Spleen (tissue), 11 donors: ENCODE measurements at regions not wholly inside any gene's neighbourhood (a gene's known extent, or its start where the extent isn't known, plus 50 kb on each side); places are given as distances from the start of the nearest gene placed in this dataset.

Source experiments
- DNase-seq: peaks from one replicate; pipeline ENCODE4 v3.0.0-alpha.2; 2020
- H3K27ac ChIP-seq, 8 donors: fragments of 200-600 bp; sonication (generic) in 7 of 8; 1 replicate in 4 of 8; 2 replicates in 4 of 8; pipeline versions ENCODE4 v1.5.0 to v1.8.0; 2016 to 2021; ENCODE audit warnings: inconsistent platforms in 4 of 8, mild to moderate bottlenecking in 4 of 8, moderate library complexity in 1 of 8
- H3K27me3 ChIP-seq, 7 donors: fragments of 200-600 bp; sonication (generic) in 6 of 7; replicated peaks in 1 of 7; 1 replicate in 4 of 7; 2 replicates in 3 of 7; pipeline versions ENCODE4 v1.5.0 to v1.8.0; 2016 to 2021; ENCODE audit warnings: inconsistent platforms in 3 of 7, mild to moderate bottlenecking in 1 of 7
- H3K36me3 ChIP-seq, 6 donors: fragments of 200-600 bp; sonication (generic) in 5 of 6; 1 replicate in 4 of 6; 2 replicates in 2 of 6; pipeline versions ENCODE4 v1.5.0 to v1.8.0; 2016 to 2021; ENCODE audit warnings: inconsistent platforms in 2 of 6
- H3K4me1 ChIP-seq, 6 donors: fragments of 200-600 bp; sonication (generic) in 5 of 6; 1 replicate in 3 of 6; 2 replicates in 3 of 6; pipeline versions ENCODE4 v1.5.0 to v1.8.0; 2016 to 2021; ENCODE audit warnings: inconsistent platforms in 3 of 6
- H3K4me3 ChIP-seq, 8 donors: fragments of 200-600 bp; sonication (generic) in 7 of 8; 1 replicate in 4 of 8; 2 replicates in 4 of 8; pipeline versions ENCODE4 v1.5.0 to v1.8.0; 2016 to 2021; ENCODE audit warnings: inconsistent platforms in 4 of 8, mild to moderate bottlenecking in 4 of 8, moderate library complexity in 2 of 8
- H3K9me3 ChIP-seq, 8 donors: fragments of 200-600 bp; sonication (generic) in 7 of 8; 1 replicate in 4 of 8; 2 replicates in 4 of 8; pipeline versions ENCODE4 v1.5.0 to v1.8.0; 2016 to 2021; ENCODE audit warnings: inconsistent platforms in 4 of 8
- CTCF ChIP-seq, 11 experiments: fragments of 200-600 bp in 7 of 11; fragments of 450-650 bp in 4 of 11; sonication (generic) in 4 of 11; IDR thresholded peaks in 8 of 11; conservative IDR thresholded peaks in 3 of 11; 1 replicate in 7 of 11; 2 replicates in 4 of 11; pipeline versions ENCODE4 v1.4.0 to v1.8.0; 2016 to 2021; ENCODE audit warnings: antibody characterized with exemption in 11 of 11, inconsistent platforms in 4 of 11, mild to moderate bottlenecking in 1 of 11
- POLR2A ChIP-seq, 3 donors: fragments of 450-650 bp; IDR thresholded peaks; one replicate each; pipeline ENCODE4 v1.5.1; 2017; ENCODE audit warnings: antibody characterized with exemption in 3 of 3, mild to moderate bottlenecking in 1 of 3
- POLR2AphosphoS5 ChIP-seq, 3 donors: sonication (generic); formaldehyde crosslinking; IDR thresholded peaks; one replicate each; pipeline ENCODE4 v1.5.1; 2017; ENCODE audit warnings: antibody characterized with exemption in 3 of 3
- WGBS, 5 donors: extraction: QIAGEN DNeasy Blood & Tissue Kit in 3 of 5; methylation state at CpG; one replicate each; pipeline versions ENCODE4 v1.1.5 to v1.1.7; 2013 to 2018; 5-methylcytosine and 5-hydroxymethylcytosine counted together
- intact Hi-C: fragments of 100-400 bp; cut with DNase I; formaldehyde crosslinking; loops from one replicate; pipeline ENCODE4 v1.15.0; 2023; ENCODE audit warnings: low total_unique reads
- donor health status: healthy with polysubstance abuse.
- donor health status: DM: no; HTN: no; CAD: no; lungs with moderate emphysema.
- donor health status: DM: no; HTN: no; CAD: no.
- donor health status: Bipolar disorder and iron deficiency.
- donor health status: healthy.
- donor health status: DM: no; HTN: no; CAD: no.
- donor health status: DM: yes; HTN: yes; CAD: no.

DNA sequence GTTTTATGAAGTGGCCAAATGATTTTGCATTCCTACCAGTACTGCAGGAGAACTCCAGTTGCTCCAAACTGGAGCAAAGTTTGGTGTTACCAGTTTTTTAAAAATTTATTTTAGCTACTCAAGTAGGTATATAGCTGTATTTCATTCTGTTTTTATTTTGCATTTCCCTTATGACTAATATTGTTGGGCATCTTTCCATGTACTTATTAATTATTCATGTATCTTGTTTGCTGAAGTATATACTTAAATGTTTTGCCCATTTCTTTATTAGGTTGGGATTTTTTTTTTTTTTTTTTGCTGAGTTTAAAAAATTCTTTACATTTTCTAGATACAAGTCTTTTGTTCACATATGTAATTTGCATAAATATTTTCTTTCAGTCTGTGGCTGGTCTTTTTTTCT lies 386.6 kb upstream of the DAB2 start:
- intact Hi-C loops: no loop called here
- Histone ChIP-seq H3K27ac (no peak overlapping the region), H3K4me3 (no peak overlapping the region), H3K9me3 (no peaks in the 10 kb centered on the region), H3K36me3 (no peaks in the 10 kb centered on the region), H3K4me1 (no peaks in the 10 kb centered on the region), H3K27me3 (peaks cover 0 to 9% (median 0%) of the 10 kb centered on the region in 7 donors)
- DNase-seq: no peak
- TF ChIP-seq POLR2A (IDR thresholded peaks at IDR 0.05): no peak
- TF ChIP-seq POLR2AphosphoS5 (IDR thresholded peaks at IDR 0.05): no peak
- TF ChIP-seq CTCF (IDR thresholded peaks at IDR 0.05 in 8 of 11, conservative IDR thresholded peaks at IDR 0.05 in 3 of 11): no peak

GRCh38 chr5:39808656-39809055 lies 383.9 kb upstream of the DAB2 start:
- Histone ChIP-seq H3K9me3 (no peaks in the 10 kb centered on the region), H3K36me3 (no peaks in the 10 kb centered on the region), H3K4me1 (no peaks in the 10 kb centered on the region), H3K4me3 (no peak overlapping the region), H3K27me3 (peaks cover 0 to under 1% (median 0%) of the 10 kb centered on the region in 7 donors), H3K27ac (no peak overlapping the region)
- 77 to 90% (median 89%) methylated on average over 6 of the region's 6 CpGs for WGBS, 5 donors
- TF ChIP-seq POLR2AphosphoS5 (IDR thresholded peaks at IDR 0.05) (no peak), POLR2A (IDR thresholded peaks at IDR 0.05) (no peak), CTCF (IDR thresholded peaks at IDR 0.05 in 8 of 11, conservative IDR thresholded peaks at IDR 0.05 in 3 of 11) (no peak)
- DNase-seq: no peak
- intact Hi-C loops: no loop called here

DNA sequence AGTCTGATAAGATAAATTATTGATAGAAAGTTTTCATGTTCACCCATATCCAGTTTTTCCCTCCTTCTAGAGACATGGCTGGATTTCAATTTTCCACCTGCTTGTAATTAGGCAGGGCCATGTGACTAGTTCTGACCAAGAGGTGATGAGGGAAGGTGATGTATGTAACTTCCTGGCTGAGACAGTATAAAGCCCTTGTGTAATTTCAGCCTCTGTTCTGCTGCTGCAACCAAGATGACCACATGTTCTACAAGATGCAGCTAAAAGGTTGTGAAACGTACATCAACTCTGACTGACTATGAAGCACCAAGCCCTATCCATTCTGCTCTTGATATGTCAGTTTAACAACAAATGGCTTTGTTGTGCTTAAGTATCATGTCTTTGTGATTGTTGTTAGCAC lies 376.5 kb upstream of the DAB2 start:
- H3K4me1 ChIP-seq: no peaks in the 10 kb centered on the region
- 62 to 86% (median 63%) methylated on average over 1 of the region's 1 CpG for WGBS, 5 donors
- no peak for TF ChIP-seq POLR2AphosphoS5 (IDR thresholded peaks at IDR 0.05)
- no peak for TF ChIP-seq POLR2A (IDR thresholded peaks at IDR 0.05)
- TF ChIP-seq CTCF (IDR thresholded peaks at IDR 0.05 in 8 of 11, conservative IDR thresholded peaks at IDR 0.05 in 3 of 11): no peak
- H3K36me3 ChIP-seq: no peaks in the 10 kb centered on the region
- H3K27me3 ChIP-seq: no peaks in the 10 kb centered on the region
- no peak for DNase-seq
- H3K4me3 ChIP-seq: no peak overlapping the region
- no peak overlapping the region for H3K27ac ChIP-seq
- H3K9me3 ChIP-seq: no peaks in the 10 kb centered on the region
- intact Hi-C loops: no loop called here

- Histone ChIP-seq H3K4me1 (no peaks in the 10 kb centered on the region), H3K9me3 (no peaks in the 10 kb centered on the region), H3K27ac (no peak overlapping the region), H3K4me3 (no peak overlapping the region), H3K27me3 (no peaks in the 10 kb centered on the region), H3K36me3 (no peaks in the 10 kb centered on the region)
- intact Hi-C loops: no loop called here
- TF ChIP-seq CTCF (IDR thresholded peaks at IDR 0.05 in 8 of 11, conservative IDR thresholded peaks at IDR 0.05 in 3 of 11) (no peak), POLR2AphosphoS5 (IDR thresholded peaks at IDR 0.05) (no peak), POLR2A (IDR thresholded peaks at IDR 0.05) (no peak)
- no peak for DNase-seq
- WGBS, 5 donors: 62 to 73% (median 68%) methylated on average over 3 of the region's 3 CpGs
These were observed 375.3 kb upstream of the DAB2 start for GRCh38 chr5:39800042-39800601.
